Vagina (tissue), 2 donors: ENCODE measurements at regions not wholly inside any gene's neighbourhood (a gene's known extent, or its start where the extent isn't known, plus 50 kb on each side); places are given as distances from the start of the nearest gene placed in this dataset.
"Not testable (repeated sequence)": the region's sequence is repeated elsewhere in the genome, so short reads cannot be mapped to it uniquely, and the experiment has no call there.

Experiments
- CTCF ChIP-seq, 3 experiments: fragments of 450-650 bp in 2 of 3; fragments of 200-600 bp in 1 of 3; sonication (generic) in 1 of 3; IDR thresholded peaks; one replicate each; pipeline ENCODE4 v1.5.1; 2017 to 2019; ENCODE audit warnings: antibody characterized with exemption in 3 of 3, mild to moderate bottlenecking in 2 of 3, moderate library complexity in 2 of 3
- POLR2A ChIP-seq, 2 donors: fragments of 450-650 bp; IDR thresholded peaks; one replicate each; pipeline ENCODE4 v1.6.1; 2017; ENCODE audit warnings: antibody characterized with exemption in 2 of 2, mild to moderate bottlenecking in 2 of 2, moderate library complexity in 2 of 2
- POLR2AphosphoS5 ChIP-seq, 2 donors: sonication (generic); formaldehyde crosslinking; IDR thresholded peaks; one replicate each; pipeline ENCODE4 v1.9.0; 2017; ENCODE audit warnings: antibody characterized with exemption in 2 of 2, mild to moderate bottlenecking in 2 of 2, low read depth in 1 of 2; ENCODE audit not compliant: insufficient read depth in 1 of 2

DNA sequence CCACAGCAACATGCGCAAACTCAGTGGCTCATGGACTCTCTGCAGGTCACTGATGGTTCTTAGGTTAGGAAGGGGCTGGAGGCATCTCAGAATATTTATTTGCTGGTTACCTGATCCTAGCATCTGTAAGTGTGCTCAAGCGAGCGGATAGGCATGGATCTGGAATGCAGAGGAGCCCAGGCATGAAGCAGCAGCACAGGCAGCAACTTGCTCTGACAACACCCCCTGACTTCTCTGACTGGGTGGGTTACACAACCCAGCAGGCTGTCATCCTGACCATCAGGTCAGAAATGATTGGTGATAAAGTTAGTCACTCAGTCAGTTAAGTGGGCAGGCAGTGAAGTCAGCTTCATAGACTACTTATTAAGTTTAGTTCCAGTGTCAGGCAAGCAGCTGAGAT lies 50.4 kb upstream of the CTSV start:
- not testable (repeated sequence) for TF ChIP-seq CTCF (IDR thresholded peaks at IDR 0.05); POLR2AphosphoS5 (IDR thresholded peaks at IDR 0.05; ENCODE audit: insufficient read depth in 1 of 2, low read depth in 1 of 2); POLR2A (IDR thresholded peaks at IDR 0.05)
